Right lobe of liver (tissue), 6 donors: ENCODE measurements at regions not wholly inside any gene's neighbourhood (a gene's known extent, or its start where the extent isn't known, plus 50 kb on each side); places are given as distances from the start of the nearest gene placed in this dataset.
"Not testable (repeated sequence)": the region's sequence is repeated elsewhere in the genome, so short reads cannot be mapped to it uniquely, and the experiment has no call there.

Experiments used
- ATAC-seq, 4 donors: fragments of 200-7000 bp; cut with Tn5 transposase; one replicate each; pipeline ENCODE4 v1.9.1; 2020; ENCODE audit warnings: mild to moderate bottlenecking in 4 of 4, moderate library complexity in 4 of 4
- DNase-seq, 3 donors: peaks; one replicate each; pipeline ENCODE4 v3.0.0-alpha.2; 2020
- H3K27ac ChIP-seq, 3 donors: fragments of 200-600 bp; one replicate each; pipeline ENCODE4 v1.8.0; 2022
- H3K27me3 ChIP-seq, 2 donors: fragments of 200-600 bp; one replicate each; pipeline ENCODE4 v1.8.0; 2022
- H3K36me3 ChIP-seq, 4 donors: fragments of 200-600 bp; sonication (generic) in 1 of 4; one replicate each; pipeline versions ENCODE4 v1.5.1 to v1.8.0; 2017 to 2022; ENCODE audit warnings: control low read depth in 1 of 4
- H3K4me1 ChIP-seq, 4 donors: fragments of 200-600 bp; sonication (generic) in 1 of 4; one replicate each; pipeline versions ENCODE4 v1.5.1 to v1.8.0; 2017 to 2022; ENCODE audit warnings: control low read depth in 1 of 4
- H3K4me3 ChIP-seq, 3 donors: fragments of 200-600 bp; one replicate each; pipeline ENCODE4 v1.8.0; 2022
- H3K9me3 ChIP-seq, 4 donors: fragments of 200-600 bp; sonication (generic) in 1 of 4; one replicate each; pipeline versions ENCODE4 v1.5.1 to v1.8.0; 2017 to 2022; ENCODE audit warnings: control low read depth in 1 of 4
- POLR2A ChIP-seq: fragments of 450-650 bp; IDR thresholded peaks from one replicate; pipeline ENCODE4 v1.6.1; 2017; ENCODE audit warnings: antibody characterized with exemption, mild to moderate bottlenecking
- WGBS: methylation state at CpG from one replicate; pipeline ENCODE4 v1.1.6; 2018; ENCODE audit warnings: low coverage, low lambda C conversion rate; ENCODE audit not compliant: insufficient coverage; ENCODE audit errors: missing lambda C conversion rate; 5-methylcytosine and 5-hydroxymethylcytosine counted together
- intact Hi-C, 2 donors: fragments of 100-400 bp; cut with DNase I; formaldehyde crosslinking; loops; one replicate each; pipeline versions ENCODE4 v1.11.2 to v1.14.1; 2022
- TF ChIP-seq, protein P1 (sequence below), 4 donors: fragments of 200-600 bp in 3 of 4; fragments of 450-650 bp in 1 of 4; IDR thresholded peaks; one replicate each; pipeline versions ENCODE4 v1.5.1 to v1.8.0; 2016 to 2022; ENCODE audit warnings: antibody characterized with exemption in 4 of 4, mild to moderate bottlenecking in 2 of 4
- donor health status: DM: no; HTN: yes; CAD: no.
- donor health status: DM: no; HTN: no; CAD: no.
- donor health status: DM: no; HTN: no; CAD: no.
- donor health status: DM: no; HTN: yes; CAD: no.
- donor health status: DM: no; HTN: yes; CAD: no.

DNA sequence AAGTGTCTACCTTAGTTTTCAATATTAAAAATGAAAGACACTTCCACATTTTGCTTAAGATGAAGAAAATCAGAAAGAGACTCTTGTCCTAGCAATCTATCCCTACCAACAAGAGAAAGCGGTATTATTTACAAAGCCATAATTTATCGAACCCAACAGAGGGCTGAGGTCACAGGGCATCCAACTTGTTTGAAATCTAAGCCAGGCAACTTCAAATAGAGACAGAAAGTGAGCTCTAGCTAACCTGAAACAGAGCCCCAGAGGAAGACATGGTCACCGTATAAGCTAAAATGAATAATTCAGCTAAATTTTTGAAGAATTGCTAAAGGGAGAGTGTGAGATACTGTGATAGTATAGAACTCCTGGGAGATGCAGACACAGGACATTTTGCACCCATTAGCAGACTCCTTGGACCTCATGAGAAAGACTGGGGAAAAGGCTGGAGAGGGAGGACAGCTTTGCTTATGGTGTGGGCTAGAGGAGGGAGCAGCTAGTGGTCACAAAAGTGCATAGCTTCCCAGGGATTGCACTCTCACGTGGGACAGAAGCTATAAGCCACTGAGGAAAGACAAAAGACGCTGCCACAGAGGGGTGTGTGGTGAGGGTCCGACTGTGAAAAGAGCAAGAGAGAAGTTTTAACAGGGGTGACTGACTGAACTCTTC lies 624.2 kb upstream of the GRIN3A start:
- H3K36me3 ChIP-seq: no peaks in the 10 kb centered on the region
- H3K4me3 ChIP-seq: no peak overlapping the region
- intact Hi-C loops: no loop called here
- DNase-seq (no peak), ATAC-seq (peak; percentile 52 to 74 (median 63))
- WGBS: 23% methylated on average over 6 of the region's 6 CpGs
- H3K4me1 ChIP-seq: peaks cover 0 to 13% (median 0%) of the 10 kb centered on the region in 4 donors
- no peak for TF ChIP-seq POLR2A
- TF ChIP-seq, protein P1, sequence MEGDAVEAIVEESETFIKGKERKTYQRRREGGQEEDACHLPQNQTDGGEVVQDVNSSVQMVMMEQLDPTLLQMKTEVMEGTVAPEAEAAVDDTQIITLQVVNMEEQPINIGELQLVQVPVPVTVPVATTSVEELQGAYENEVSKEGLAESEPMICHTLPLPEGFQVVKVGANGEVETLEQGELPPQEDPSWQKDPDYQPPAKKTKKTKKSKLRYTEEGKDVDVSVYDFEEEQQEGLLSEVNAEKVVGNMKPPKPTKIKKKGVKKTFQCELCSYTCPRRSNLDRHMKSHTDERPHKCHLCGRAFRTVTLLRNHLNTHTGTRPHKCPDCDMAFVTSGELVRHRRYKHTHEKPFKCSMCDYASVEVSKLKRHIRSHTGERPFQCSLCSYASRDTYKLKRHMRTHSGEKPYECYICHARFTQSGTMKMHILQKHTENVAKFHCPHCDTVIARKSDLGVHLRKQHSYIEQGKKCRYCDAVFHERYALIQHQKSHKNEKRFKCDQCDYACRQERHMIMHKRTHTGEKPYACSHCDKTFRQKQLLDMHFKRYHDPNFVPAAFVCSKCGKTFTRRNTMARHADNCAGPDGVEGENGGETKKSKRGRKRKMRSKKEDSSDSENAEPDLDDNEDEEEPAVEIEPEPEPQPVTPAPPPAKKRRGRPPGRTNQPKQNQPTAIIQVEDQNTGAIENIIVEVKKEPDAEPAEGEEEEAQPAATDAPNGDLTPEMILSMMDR (IDR thresholded peaks at IDR 0.05): no peak
- H3K27me3 ChIP-seq: no peaks in the 10 kb centered on the region
- no peak overlapping the region for H3K27ac ChIP-seq
- no peaks in the 10 kb centered on the region for H3K9me3 ChIP-seq

DNA sequence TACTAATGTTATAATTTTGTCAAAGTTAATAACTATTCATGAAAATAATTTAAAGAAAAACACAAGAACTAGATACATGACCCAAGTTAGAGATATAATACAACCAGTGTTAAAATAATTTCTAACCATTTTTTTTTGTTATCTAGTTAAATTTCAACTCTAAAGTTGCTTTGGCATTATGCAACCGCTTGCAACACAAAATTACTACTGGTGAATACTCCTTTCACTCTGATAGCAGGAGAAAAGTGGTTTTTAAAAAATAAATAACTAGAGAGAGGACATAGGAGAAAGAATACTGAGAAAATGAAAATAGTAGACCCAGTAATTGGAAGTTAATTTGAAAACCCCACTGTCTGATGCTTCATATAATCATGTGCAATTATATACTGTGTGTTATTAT lies 622.4 kb upstream of the GRIN3A start:
- H3K27me3 ChIP-seq: no peaks in the 10 kb centered on the region
- DNase-seq: no peak
- peaks cover 0 to 13% (median 0%) of the 10 kb centered on the region in 4 donors for H3K4me1 ChIP-seq
- H3K9me3 ChIP-seq: no peaks in the 10 kb centered on the region
- H3K27ac ChIP-seq: no peak overlapping the region
- intact Hi-C loops: no loop called here
- 26% methylated on average over 1 of the region's 1 CpG for WGBS
- no peak for TF ChIP-seq POLR2A
- TF ChIP-seq, protein P1 (IDR thresholded peaks at IDR 0.05): no peak
- H3K4me3 ChIP-seq: no peak overlapping the region
- peak; percentile 53 to 73 (median 66) for ATAC-seq
- H3K36me3 ChIP-seq: no peaks in the 10 kb centered on the region

DNA sequence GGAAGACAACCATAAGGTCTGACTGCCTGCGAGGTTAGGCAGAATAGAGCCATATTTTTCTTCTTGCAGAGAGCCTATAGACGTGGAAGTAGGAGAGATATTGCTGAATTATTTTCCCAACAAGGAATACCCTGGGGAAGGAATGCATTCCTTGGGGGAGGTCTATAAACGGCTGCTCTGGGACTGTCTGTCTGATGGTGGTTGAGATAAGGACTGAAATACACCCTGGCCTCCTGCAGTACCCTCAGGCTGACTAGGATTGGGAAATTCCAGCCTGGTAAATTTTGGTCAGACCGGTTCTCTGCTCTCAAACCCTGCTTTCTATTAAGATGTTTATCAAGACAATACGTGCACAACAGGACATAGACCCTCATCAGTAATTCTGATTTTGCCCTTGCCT lies 617.5 kb upstream of the GRIN3A start:
- TF ChIP-seq, protein P1 (IDR thresholded peaks at IDR 0.05): no peak
- no peak for TF ChIP-seq POLR2A
- WGBS: 78% methylated on average over 4 of the region's 5 CpGs
- no peaks in the 10 kb centered on the region for H3K36me3 ChIP-seq
- no peak for DNase-seq
- no peaks in the 10 kb centered on the region for H3K27me3 ChIP-seq
- H3K9me3 ChIP-seq: no peaks in the 10 kb centered on the region
- no peak for ATAC-seq
- no peak overlapping the region for H3K27ac ChIP-seq
- H3K4me3 ChIP-seq: no peak overlapping the region
- H3K4me1 ChIP-seq: peaks cover 0 to 5% (median 0%) of the 10 kb centered on the region in 4 donors
- intact Hi-C loops: no loop called here

DNA sequence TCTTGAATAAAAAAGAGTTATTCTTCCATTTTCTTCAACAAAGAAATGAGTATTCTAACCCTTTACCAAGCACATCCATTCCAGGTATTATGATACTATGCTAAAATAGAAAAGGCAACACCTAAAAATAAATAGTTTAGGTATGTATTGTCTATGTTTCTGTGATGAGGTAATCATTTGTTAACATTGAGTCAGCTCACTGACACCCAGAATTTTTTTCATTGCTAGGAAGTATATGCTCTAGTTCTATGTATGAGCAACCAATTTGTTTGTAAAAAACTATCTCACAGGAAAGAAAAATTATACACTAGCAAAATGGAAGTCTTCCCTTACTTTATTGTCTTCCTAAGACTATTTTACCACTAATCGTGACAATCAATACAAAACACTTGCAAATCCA lies 615.6 kb upstream of the GRIN3A start:
- 44% methylated on average over 1 of the region's 1 CpG for WGBS
- ATAC-seq: no peak
- TF ChIP-seq, protein P1 (IDR thresholded peaks at IDR 0.05): no peak
- TF ChIP-seq POLR2A: no peak
- Histone ChIP-seq H3K4me1 (no peaks in the 10 kb centered on the region), H3K27me3 (no peaks in the 10 kb centered on the region), H3K36me3 (no peaks in the 10 kb centered on the region), H3K27ac (no peak overlapping the region), H3K9me3 (no peaks in the 10 kb centered on the region), H3K4me3 (no peak overlapping the region)
- intact Hi-C loops: no loop called here
- no peak for DNase-seq

DNA sequence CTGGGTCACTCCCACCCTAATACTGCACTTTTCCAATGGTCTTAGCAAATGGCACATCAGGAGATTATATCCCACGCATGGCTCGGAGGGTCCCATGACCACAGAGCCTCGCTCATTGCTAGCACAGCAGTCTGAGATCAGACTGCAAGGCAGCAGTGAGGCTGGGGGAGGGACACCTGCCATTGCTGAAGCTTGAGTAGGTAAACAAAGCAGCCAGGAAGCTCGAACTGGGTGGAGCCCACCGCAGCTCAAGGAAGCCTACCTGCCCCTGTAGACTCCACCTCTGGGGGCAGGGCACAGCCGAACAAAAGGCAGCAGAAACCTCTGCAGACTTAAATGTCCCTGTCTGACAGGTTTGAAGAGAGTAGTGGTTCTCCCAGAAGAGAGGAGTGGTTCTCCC lies 599.0 kb upstream of the GRIN3A start:
- H3K27me3 ChIP-seq, H3K4me3 ChIP-seq, ATAC-seq, H3K4me1 ChIP-seq, intact Hi-C loops, H3K27ac ChIP-seq, H3K36me3 ChIP-seq, DNase-seq, H3K9me3 ChIP-seq: not testable (repeated sequence)
- 60% methylated on average over 4 of the region's 6 CpGs for WGBS
